ENCODE measurements at regions not wholly inside any gene's neighbourhood (a gene's known extent, or its start where the extent isn't known, plus 50 kb on each side); places are given as distances from the start of the nearest gene placed in this dataset.

DNA sequence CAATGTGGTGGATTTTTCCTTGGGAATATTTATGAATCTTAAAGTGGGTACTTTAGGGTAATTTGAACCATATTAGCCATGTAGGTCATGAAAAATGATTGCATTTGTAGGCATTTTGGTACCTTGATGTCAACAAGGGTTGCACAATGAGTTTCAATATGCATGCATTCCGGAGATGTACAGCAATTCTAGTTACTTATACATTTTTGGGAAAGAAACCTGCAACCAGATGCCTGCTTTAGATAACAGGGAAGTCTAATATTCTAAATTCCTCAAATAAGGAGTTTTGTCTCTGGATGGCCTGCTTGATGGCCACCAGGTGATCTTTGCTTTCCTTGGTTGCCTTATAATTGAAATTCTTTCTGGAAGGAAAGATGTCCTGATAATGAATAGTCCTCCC, 240.5 kb upstream of the SETMAR start:
- TF ChIP-seq, protein P1, sequence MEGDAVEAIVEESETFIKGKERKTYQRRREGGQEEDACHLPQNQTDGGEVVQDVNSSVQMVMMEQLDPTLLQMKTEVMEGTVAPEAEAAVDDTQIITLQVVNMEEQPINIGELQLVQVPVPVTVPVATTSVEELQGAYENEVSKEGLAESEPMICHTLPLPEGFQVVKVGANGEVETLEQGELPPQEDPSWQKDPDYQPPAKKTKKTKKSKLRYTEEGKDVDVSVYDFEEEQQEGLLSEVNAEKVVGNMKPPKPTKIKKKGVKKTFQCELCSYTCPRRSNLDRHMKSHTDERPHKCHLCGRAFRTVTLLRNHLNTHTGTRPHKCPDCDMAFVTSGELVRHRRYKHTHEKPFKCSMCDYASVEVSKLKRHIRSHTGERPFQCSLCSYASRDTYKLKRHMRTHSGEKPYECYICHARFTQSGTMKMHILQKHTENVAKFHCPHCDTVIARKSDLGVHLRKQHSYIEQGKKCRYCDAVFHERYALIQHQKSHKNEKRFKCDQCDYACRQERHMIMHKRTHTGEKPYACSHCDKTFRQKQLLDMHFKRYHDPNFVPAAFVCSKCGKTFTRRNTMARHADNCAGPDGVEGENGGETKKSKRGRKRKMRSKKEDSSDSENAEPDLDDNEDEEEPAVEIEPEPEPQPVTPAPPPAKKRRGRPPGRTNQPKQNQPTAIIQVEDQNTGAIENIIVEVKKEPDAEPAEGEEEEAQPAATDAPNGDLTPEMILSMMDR (conservative IDR thresholded peaks at IDR 0.05; ENCODE audit: low read length) = no peak
- TF ChIP-seq EZH2phosphoT487 (IDR thresholded peaks at IDR 0.05; ENCODE audit: borderline replicate concordance, low read depth, low read length) = no peak
